LNCaP clone FGC (cell line): ENCODE measurements at regions not wholly inside any gene's neighbourhood (a gene's known extent, or its start where the extent isn't known, plus 50 kb on each side); places are given as distances from the start of the nearest gene placed in this dataset.

Experiments used
- DNase-seq: peaks from one replicate; pipeline ENCODE4 v3.0.0-alpha.2; 2011; ENCODE audit warnings: low read depth
- H3K4me3 ChIP-seq: 2 replicates; pipeline ENCODE4 v1.5.1; 2011; ENCODE audit warnings: mild to moderate bottlenecking, low read depth, low read length, control low read depth
- CTCF ChIP-seq: IDR thresholded peaks from 2 replicates; pipeline ENCODE4 v1.5.1; 2012; ENCODE audit warnings: mild to moderate bottlenecking; ENCODE audit not compliant: control insufficient read depth, insufficient read depth; ENCODE audit errors: extremely low read depth

- no peak for TF ChIP-seq CTCF
- H3K4me3 ChIP-seq, result no peak overlapping the region
- no peak for DNase-seq
Observed at GRCh38 chr1:9183898-9184297, 50.7 kb upstream of the H6PD start.

GRCh38 chr1:9184749-9185148, 49.8 kb upstream of the H6PD start:
- no peak overlapping the region for H3K4me3 ChIP-seq
- no peak for DNase-seq
- no peak for TF ChIP-seq CTCF
